ENCODE measurements at regions not wholly inside any gene's neighbourhood (a gene's known extent, or its start where the extent isn't known, plus 50 kb on each side); places are given as distances from the start of the nearest gene placed in this dataset.

- Histone ChIP-seq H3K9ac (ENCODE audit: low read length) (no peak overlapping the region), H3K4me3 (ENCODE audit: low read length) (no peak overlapping the region), H3K9me2 (replicated peaks; ENCODE audit: low read length) (no peaks in the 10 kb centered on the region), H3K4me2 (ENCODE audit: low read length) (no peak overlapping the region), H3K27ac (ENCODE audit: low read length) (no peak overlapping the region), H3K36me3 (ENCODE audit: low read depth, low read length) (no peaks in the 10 kb centered on the region), H3K79me2 (ENCODE audit: low read length) (no peaks in the 10 kb centered on the region), H4K20me1 (ENCODE audit: low read length) (no peaks in the 10 kb centered on the region), H3K4me1 (ENCODE audit: insufficient read depth, low read length) (no peaks in the 10 kb centered on the region), H3F3A (ENCODE audit: low read length, unreplicated experiment) (no peaks in the 10 kb centered on the region), H3K9me3 (ENCODE audit: low read length) (no peaks in the 10 kb centered on the region), H2AFZ (ENCODE audit: low read length) (no peak overlapping the region), H3K27me3 (ENCODE audit: low read length) (0 out of 2 replicates have a peak, but pooled peaks cover 2% of the 10 kb centered on the region)
- TF ChIP-seq EZH2 (IDR thresholded peaks at IDR 0.05; ENCODE audit: low read length, unreplicated experiment) (no peak), EZH2phosphoT487 (IDR thresholded peaks at IDR 0.05; ENCODE audit: borderline replicate concordance, low read length) (no peak)
- TF ChIP-seq, protein P1, sequence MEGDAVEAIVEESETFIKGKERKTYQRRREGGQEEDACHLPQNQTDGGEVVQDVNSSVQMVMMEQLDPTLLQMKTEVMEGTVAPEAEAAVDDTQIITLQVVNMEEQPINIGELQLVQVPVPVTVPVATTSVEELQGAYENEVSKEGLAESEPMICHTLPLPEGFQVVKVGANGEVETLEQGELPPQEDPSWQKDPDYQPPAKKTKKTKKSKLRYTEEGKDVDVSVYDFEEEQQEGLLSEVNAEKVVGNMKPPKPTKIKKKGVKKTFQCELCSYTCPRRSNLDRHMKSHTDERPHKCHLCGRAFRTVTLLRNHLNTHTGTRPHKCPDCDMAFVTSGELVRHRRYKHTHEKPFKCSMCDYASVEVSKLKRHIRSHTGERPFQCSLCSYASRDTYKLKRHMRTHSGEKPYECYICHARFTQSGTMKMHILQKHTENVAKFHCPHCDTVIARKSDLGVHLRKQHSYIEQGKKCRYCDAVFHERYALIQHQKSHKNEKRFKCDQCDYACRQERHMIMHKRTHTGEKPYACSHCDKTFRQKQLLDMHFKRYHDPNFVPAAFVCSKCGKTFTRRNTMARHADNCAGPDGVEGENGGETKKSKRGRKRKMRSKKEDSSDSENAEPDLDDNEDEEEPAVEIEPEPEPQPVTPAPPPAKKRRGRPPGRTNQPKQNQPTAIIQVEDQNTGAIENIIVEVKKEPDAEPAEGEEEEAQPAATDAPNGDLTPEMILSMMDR (conservative IDR thresholded peaks at IDR 0.05; ENCODE audit: low read depth, low read length) = no peak
- ATAC-seq (no peak), DNase-seq (no peak)
- intact Hi-C loops (cut with micrococcal nuclease) = no loop called here
- BruUV-seq (replicated peaks) = no TSS peak
- ChIA-PET POLR2A (ENCODE audit: unreplicated experiment) (no interaction called here), CTCF (no interaction called here)
These were observed 837.8 kb downstream of the AACS start for GRCh38 chr12:125902991-125903390.

GRCh38 chr12:125907351-125907750, 842.1 kb downstream of the AACS start:
- no TSS peak for BruUV-seq (replicated peaks)
- no peaks in the 10 kb centered on the region for H3K27me3 ChIP-seq (ENCODE audit: low read length)
- H3F3A ChIP-seq (ENCODE audit: low read length, unreplicated experiment) = no peaks in the 10 kb centered on the region
- no peak overlapping the region for H3K9ac ChIP-seq (ENCODE audit: low read length)
- H3K36me3 ChIP-seq (ENCODE audit: low read depth, low read length) = no peaks in the 10 kb centered on the region
- H3K27ac ChIP-seq (ENCODE audit: low read length) = no peak overlapping the region
- H3K4me3 ChIP-seq (ENCODE audit: low read length) = no peak overlapping the region
- TF ChIP-seq, protein P1 (conservative IDR thresholded peaks at IDR 0.05; ENCODE audit: low read depth, low read length) = no peak
- no peak for TF ChIP-seq EZH2phosphoT487 (IDR thresholded peaks at IDR 0.05; ENCODE audit: borderline replicate concordance, low read length)
- TF ChIP-seq EZH2 (IDR thresholded peaks at IDR 0.05; ENCODE audit: low read length, unreplicated experiment) = no peak
- intact Hi-C loops (cut with micrococcal nuclease) = no loop called here
- no peaks in the 10 kb centered on the region for H3K9me2 ChIP-seq (replicated peaks; ENCODE audit: low read length)
- ChIA-PET CTCF (no interaction called here), POLR2A (ENCODE audit: unreplicated experiment) (no interaction called here)
- DNase-seq = no peak
- no peaks in the 10 kb centered on the region for H4K20me1 ChIP-seq (ENCODE audit: low read length)
- no peaks in the 10 kb centered on the region for H3K9me3 ChIP-seq (ENCODE audit: low read length)
- H3K4me2 ChIP-seq (ENCODE audit: low read length) = no peak overlapping the region
- no peak for ATAC-seq
- no peak overlapping the region for H2AFZ ChIP-seq (ENCODE audit: low read length)
- H3K79me2 ChIP-seq (ENCODE audit: low read length) = no peaks in the 10 kb centered on the region
- no peaks in the 10 kb centered on the region for H3K4me1 ChIP-seq (ENCODE audit: insufficient read depth, low read length)

DNA sequence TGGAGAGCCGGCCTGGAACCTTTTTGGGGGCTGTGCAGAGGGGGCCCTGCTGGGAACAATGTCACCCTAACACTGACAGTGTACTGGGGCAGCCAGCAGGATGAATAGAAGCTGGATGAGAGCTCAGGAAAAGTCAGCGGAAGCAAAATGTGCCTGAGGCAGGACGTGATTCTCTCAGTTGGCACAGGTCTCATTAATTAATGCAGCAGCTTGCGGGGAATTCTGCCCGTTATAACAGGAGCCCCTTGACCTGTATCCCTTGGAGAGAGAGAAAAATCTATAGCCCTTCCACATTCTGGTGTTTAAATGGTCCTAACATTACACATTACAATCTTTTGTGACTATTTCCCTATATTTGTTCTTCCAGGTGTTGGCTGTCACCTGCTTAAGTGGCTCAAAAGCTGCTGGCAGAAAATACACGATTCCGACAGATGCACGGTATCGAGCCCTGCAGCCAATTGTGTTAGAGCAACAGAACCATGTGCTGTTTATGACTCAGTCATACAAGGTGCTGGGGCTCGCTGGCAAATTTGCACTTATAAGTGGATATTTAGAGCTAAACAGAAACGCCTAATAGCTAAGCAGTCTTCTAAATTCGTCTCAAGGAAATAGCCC, 854.7 kb downstream of the AACS start:
- H3K9me3 ChIP-seq (ENCODE audit: low read length) = 0 out of 2 replicates have a peak, but pooled peaks cover 2% of the 10 kb centered on the region
- no peaks in the 10 kb centered on the region for H3K4me1 ChIP-seq (ENCODE audit: insufficient read depth, low read length)
- DNase-seq (no peak), ATAC-seq (no peak)
- no peaks in the 10 kb centered on the region for H4K20me1 ChIP-seq (ENCODE audit: low read length)
- H3K36me3 ChIP-seq (ENCODE audit: low read depth, low read length) = no peaks in the 10 kb centered on the region
- H3K9me2 ChIP-seq (replicated peaks; ENCODE audit: low read length) = no peaks in the 10 kb centered on the region
- TF ChIP-seq, protein P1 (conservative IDR thresholded peaks at IDR 0.05; ENCODE audit: low read depth, low read length) = no peak
- TF ChIP-seq EZH2 (IDR thresholded peaks at IDR 0.05; ENCODE audit: low read length, unreplicated experiment) (no peak), EZH2phosphoT487 (IDR thresholded peaks at IDR 0.05; ENCODE audit: borderline replicate concordance, low read length) (no peak)
- H3F3A ChIP-seq (ENCODE audit: low read length, unreplicated experiment) = no peaks in the 10 kb centered on the region
- CTCF ChIA-PET = no interaction called here
- no peak overlapping the region for H3K4me3 ChIP-seq (ENCODE audit: low read length)
- H3K9ac ChIP-seq (ENCODE audit: low read length) = no peak overlapping the region
- H2AFZ ChIP-seq (ENCODE audit: low read length) = no peak overlapping the region
- intact Hi-C loops (cut with micrococcal nuclease) = no loop called here
- no peak overlapping the region for H3K27ac ChIP-seq (ENCODE audit: low read length)
- peaks cover 29% of the 10 kb centered on the region for H3K27me3 ChIP-seq (ENCODE audit: low read length)
- BruUV-seq (replicated peaks) = no TSS peak
- no peaks in the 10 kb centered on the region for H3K79me2 ChIP-seq (ENCODE audit: low read length)
- H3K4me2 ChIP-seq (ENCODE audit: low read length) = no peak overlapping the region
- POLR2A ChIA-PET (ENCODE audit: unreplicated experiment) = no interaction called here

Measured in PC-3 (cell line).